Mucosa of descending colon (tissue), 3 donors: ENCODE measurements at regions not wholly inside any gene's neighbourhood (a gene's known extent, or its start where the extent isn't known, plus 50 kb on each side); places are given as distances from the start of the nearest gene placed in this dataset.

ENCODE experiments used
- ATAC-seq: fragments of 200-7000 bp; cut with Tn5 transposase; one replicate; pipeline ENCODE4 v1.9.1; 2020; ENCODE audit warnings: mild to moderate bottlenecking, moderate library complexity
- DNase-seq, 3 donors: peaks; one replicate each; pipeline ENCODE4 v3.0.0-alpha.2; 2020
- H3K36me3 ChIP-seq: fragments of 200-600 bp; one replicate; pipeline ENCODE4 v1.8.0; 2021; ENCODE audit warnings: low read depth, mild to moderate bottlenecking
- H3K4me1 ChIP-seq: fragments of 200-600 bp; one replicate; pipeline ENCODE4 v1.8.0; 2021; ENCODE audit warnings: low read depth, mild to moderate bottlenecking
- H3K4me3 ChIP-seq: fragments of 200-600 bp; one replicate; pipeline ENCODE4 v1.8.0; 2021; ENCODE audit warnings: mild to moderate bottlenecking
- H3K9me3 ChIP-seq: fragments of 200-600 bp; one replicate; pipeline ENCODE4 v1.8.0; 2021; ENCODE audit warnings: mild to moderate bottlenecking
- CTCF ChIP-seq: fragments of 200-600 bp; IDR thresholded peaks from one replicate; pipeline ENCODE4 v1.8.0; 2022; ENCODE audit warnings: antibody characterized with exemption, mild to moderate bottlenecking
- intact Hi-C, 2 donors: fragments of 100-400 bp; cut with DNase I in 1 of 2; cut with micrococcal nuclease in 1 of 2; formaldehyde crosslinking; loops; one replicate each; pipeline versions ENCODE4 v1.11.0 to v1.11.1; 2022; cut with DNase I, micrococcal nuclease
- donor health status: DM: no; HTN: no; CAD: no; lungs with moderate emphysema.
- donor health status: DM: no; HTN: no; CAD: no.
- donor health status: DM: no; HTN: yes; CAD: no.

- DNase-seq (no peak), ATAC-seq (no peak)
- no peaks in the 10 kb centered on the region for H3K9me3 ChIP-seq
- intact Hi-C loops, result no loop called here
- no peak overlapping the region for H3K4me3 ChIP-seq
- H3K36me3 ChIP-seq, result no peaks in the 10 kb centered on the region
- no peak for TF ChIP-seq CTCF
- no peaks in the 10 kb centered on the region for H3K4me1 ChIP-seq
These were observed 311.2 kb upstream of the PIK3R1 start for GRCh38 chr5:67904366-67904765.

- Histone ChIP-seq H3K4me3 (no peak overlapping the region), H3K36me3 (no peaks in the 10 kb centered on the region), H3K9me3 (no peaks in the 10 kb centered on the region), H3K4me1 (no peaks in the 10 kb centered on the region)
- TF ChIP-seq CTCF, result no peak
- DNase-seq (no peak), ATAC-seq (no peak)
- intact Hi-C loops, result no loop called here
These were observed 311.9 kb upstream of the PIK3R1 start for GRCh38 chr5:67903656-67904055.

- DNase-seq, result no peak
- TF ChIP-seq CTCF, result no peak
- Histone ChIP-seq H3K9me3 (no peaks in the 10 kb centered on the region), H3K4me1 (no peaks in the 10 kb centered on the region), H3K36me3 (no peaks in the 10 kb centered on the region), H3K4me3 (no peak overlapping the region)
- intact Hi-C loops, result no loop called here
- ATAC-seq, result no peak
These were observed 312.4 kb upstream of the PIK3R1 start for GRCh38 chr5:67903121-67903520.

- DNase-seq (no peak), ATAC-seq (no peak)
- no peaks in the 10 kb centered on the region for H3K36me3 ChIP-seq
- H3K4me1 ChIP-seq, result no peaks in the 10 kb centered on the region
- H3K9me3 ChIP-seq, result no peaks in the 10 kb centered on the region
- no peak for TF ChIP-seq CTCF
- no peak overlapping the region for H3K4me3 ChIP-seq
- intact Hi-C loops, result no loop called here
These were observed 313.1 kb upstream of the PIK3R1 start for GRCh38 chr5:67902497-67902830.

GRCh38 chr5:67901814-67902496 is 313.6 kb upstream of the PIK3R1 start:
- Histone ChIP-seq H3K36me3 (no peaks in the 10 kb centered on the region), H3K4me3 (no peak overlapping the region), H3K4me1 (no peaks in the 10 kb centered on the region), H3K9me3 (no peaks in the 10 kb centered on the region)
- TF ChIP-seq CTCF, result no peak
- ATAC-seq (no peak), DNase-seq (no peak)
- intact Hi-C loops, result no loop called here

- DNase-seq (no peak), ATAC-seq (no peak)
- H3K9me3 ChIP-seq, result no peaks in the 10 kb centered on the region
- no peaks in the 10 kb centered on the region for H3K36me3 ChIP-seq
- no peaks in the 10 kb centered on the region for H3K4me1 ChIP-seq
- no peak overlapping the region for H3K4me3 ChIP-seq
- TF ChIP-seq CTCF, result no peak
- intact Hi-C loops, result no loop called here
These were observed 315.0 kb upstream of the PIK3R1 start for GRCh38 chr5:67900514-67900913.
